ENCODE measurements at regions not wholly inside any gene's neighbourhood (a gene's known extent, or its start where the extent isn't known, plus 50 kb on each side); places are given as distances from the start of the nearest gene placed in this dataset.

- H3K4me1 Mint-ChIP-seq, result peaks cover 11 to 26% (median 16%) of the 10 kb centered on the region in 3 donors
- Histone ChIP-seq H3K36me3 (ENCODE audit: insufficient read depth, low read length) (no peaks in the 10 kb centered on the region), H3K4me1 (ENCODE audit: insufficient read depth, low read length) (no peaks in the 10 kb centered on the region), H3K4me3 (ENCODE audit: low read length) (no peak overlapping the region), H3K27me3 (ENCODE audit: insufficient read depth, low read length, poor library complexity, severe bottlenecking) (peaks cover 10% of the 10 kb centered on the region), H3K27ac (ENCODE audit: low read depth, low read length) (no peak overlapping the region), H3K9me3 (ENCODE audit: low read length) (no peaks in the 10 kb centered on the region)
- peaks cover 0 to 18% (median 4%) of the 10 kb centered on the region in 5 donors for H3K9me3 Mint-ChIP-seq
- no peak for DNase-seq
- peaks cover 47 to 73% of the 10 kb centered on the region in 2 donors for H3K27me3 Mint-ChIP-seq
- ChIA-PET CTCF (no interaction called here), POLR2A (no interaction called here)
- peaks cover 0 to 6% (median 1%) of the 10 kb centered on the region in 3 donors for H3K36me3 Mint-ChIP-seq
- H3K27ac Mint-ChIP-seq, result no peak overlapping the region
- H3K4me3 Mint-ChIP-seq, result no peak overlapping the region
Measured at GRCh38 chr4:182141061-182141460, 102.1 kb upstream of the TENM3 start.

- Histone ChIP-seq H3K27me3 (ENCODE audit: insufficient read depth, low read length, poor library complexity, severe bottlenecking) (peaks cover 10% of the 10 kb centered on the region), H3K9me3 (ENCODE audit: low read length) (no peaks in the 10 kb centered on the region), H3K4me3 (ENCODE audit: low read length) (no peak overlapping the region), H3K27ac (ENCODE audit: low read depth, low read length) (no peak overlapping the region), H3K36me3 (ENCODE audit: insufficient read depth, low read length) (no peaks in the 10 kb centered on the region), H3K4me1 (ENCODE audit: insufficient read depth, low read length) (no peaks in the 10 kb centered on the region)
- peaks cover 54 to 75% of the 10 kb centered on the region in 2 donors for H3K27me3 Mint-ChIP-seq
- no peak for DNase-seq
- H3K27ac Mint-ChIP-seq, result no peak overlapping the region
- peaks cover 11 to 26% (median 16%) of the 10 kb centered on the region in 3 donors for H3K4me1 Mint-ChIP-seq
- POLR2A ChIA-PET, result no interaction called here
- CTCF ChIA-PET, result no interaction called here
- H3K4me3 Mint-ChIP-seq, result peak overlapping the region in 1 of 7 donors; percentile 32
- H3K9me3 Mint-ChIP-seq, result peaks cover 0 to 15% (median 4%) of the 10 kb centered on the region in 5 donors
- peaks cover 0 to 6% (median 1%) of the 10 kb centered on the region in 3 donors for H3K36me3 Mint-ChIP-seq
Measured at GRCh38 chr4:182142176-182143085, 100.8 kb upstream of the TENM3 start.

DNA sequence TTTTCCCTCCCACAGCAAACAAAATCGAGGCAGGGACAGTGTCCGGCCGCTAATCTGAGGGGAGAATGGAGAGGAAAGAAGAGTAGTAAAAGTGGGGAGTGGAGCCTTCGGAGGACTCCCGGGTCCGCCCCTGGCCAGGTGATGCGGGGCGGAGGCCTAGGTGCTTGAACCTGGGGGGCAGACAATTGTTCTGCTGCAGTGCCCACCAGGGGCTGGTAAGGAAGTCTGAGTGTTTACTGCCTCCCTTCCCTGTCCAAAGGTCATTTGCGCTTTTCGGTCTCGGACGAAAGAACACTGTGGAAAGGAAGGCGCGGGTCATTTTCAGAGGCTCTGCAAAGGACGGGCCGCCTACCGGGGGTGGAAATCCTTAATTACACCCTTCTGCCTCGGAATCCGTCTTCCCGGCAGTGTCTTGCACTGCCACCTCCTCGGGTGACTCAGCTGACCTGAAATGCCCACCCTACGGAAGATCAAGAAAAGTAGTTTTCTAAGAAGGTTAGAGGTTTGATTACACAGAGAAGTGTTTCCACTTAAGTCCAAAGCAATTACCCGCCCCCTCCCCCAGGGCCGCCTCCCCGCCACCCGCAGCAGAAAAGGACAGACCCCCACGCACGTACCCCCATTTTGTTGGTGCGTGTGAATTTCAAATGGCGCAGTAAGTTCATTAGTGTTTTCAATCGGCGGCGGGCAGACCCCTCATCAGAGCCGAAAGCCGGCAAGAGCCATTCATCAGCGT is 99.9 kb upstream of the TENM3 start:
- no peak for DNase-seq
- H3K27me3 Mint-ChIP-seq, result peaks cover 54 to 72% of the 10 kb centered on the region in 2 donors
- H3K4me3 Mint-ChIP-seq, result peak overlapping the region in 5 of 7 donors; percentile 37 to 77 (median 58)
- Histone ChIP-seq H3K36me3 (ENCODE audit: insufficient read depth, low read length) (no peaks in the 10 kb centered on the region), H3K27ac (ENCODE audit: low read depth, low read length) (no peak overlapping the region), H3K4me3 (ENCODE audit: low read length) (no peak overlapping the region), H3K9me3 (ENCODE audit: low read length) (no peaks in the 10 kb centered on the region), H3K27me3 (ENCODE audit: insufficient read depth, low read length, poor library complexity, severe bottlenecking) (peaks cover 10% of the 10 kb centered on the region), H3K4me1 (ENCODE audit: insufficient read depth, low read length) (no peaks in the 10 kb centered on the region)
- peak overlapping the region in 1 of 8 donors; percentile 46 for H3K27ac Mint-ChIP-seq
- POLR2A ChIA-PET, result no interaction called here
- CTCF ChIA-PET, result no interaction called here
- peaks cover 0 to 15% (median 4%) of the 10 kb centered on the region in 5 donors for H3K9me3 Mint-ChIP-seq
- H3K36me3 Mint-ChIP-seq, result peaks cover 0 to 6% (median 1%) of the 10 kb centered on the region in 3 donors
- peaks cover 11 to 26% (median 16%) of the 10 kb centered on the region in 3 donors for H3K4me1 Mint-ChIP-seq

- peaks cover 10% of the 10 kb centered on the region for H3K27me3 ChIP-seq (ENCODE audit: insufficient read depth, low read length, poor library complexity, severe bottlenecking)
- no peaks in the 10 kb centered on the region for H3K36me3 ChIP-seq (ENCODE audit: insufficient read depth, low read length)
- H3K4me3 Mint-ChIP-seq, result peak overlapping the region in 5 of 7 donors; percentile 49 to 77 (median 58)
- ChIA-PET POLR2A (no interaction called here), CTCF (no interaction called here)
- H3K27me3 Mint-ChIP-seq, result peaks cover 50 to 70% of the 10 kb centered on the region in 2 donors
- H3K4me1 Mint-ChIP-seq, result peaks cover 11 to 25% (median 16%) of the 10 kb centered on the region in 3 donors
- H3K9me3 ChIP-seq (ENCODE audit: low read length), result no peaks in the 10 kb centered on the region
- no peak overlapping the region for H3K4me3 ChIP-seq (ENCODE audit: low read length)
- H3K4me1 ChIP-seq (ENCODE audit: insufficient read depth, low read length), result no peaks in the 10 kb centered on the region
- no peak overlapping the region for H3K27ac ChIP-seq (ENCODE audit: low read depth, low read length)
- H3K9me3 Mint-ChIP-seq, result peaks cover 0 to 15% (median 4%) of the 10 kb centered on the region in 5 donors
- H3K36me3 Mint-ChIP-seq, result peaks cover 0 to 6% (median 1%) of the 10 kb centered on the region in 3 donors
- no peak overlapping the region for H3K27ac Mint-ChIP-seq
- DNase-seq, result no peak
Measured at GRCh38 chr4:182143822-182144625, 99.2 kb upstream of the TENM3 start.

- H3K27ac ChIP-seq (ENCODE audit: low read depth, low read length), result no peak overlapping the region
- H3K27me3 ChIP-seq (ENCODE audit: insufficient read depth, low read length, poor library complexity, severe bottlenecking), result peaks cover 10% of the 10 kb centered on the region
- POLR2A ChIA-PET, result no interaction called here
- CTCF ChIA-PET, result no interaction called here
- H3K36me3 ChIP-seq (ENCODE audit: insufficient read depth, low read length), result no peaks in the 10 kb centered on the region
- peaks cover 11 to 17% (median 16%) of the 10 kb centered on the region in 3 donors for H3K4me1 Mint-ChIP-seq
- H3K4me3 ChIP-seq (ENCODE audit: low read length), result no peak overlapping the region
- H3K4me1 ChIP-seq (ENCODE audit: insufficient read depth, low read length), result no peaks in the 10 kb centered on the region
- no peaks in the 10 kb centered on the region for H3K9me3 ChIP-seq (ENCODE audit: low read length)
- H3K36me3 Mint-ChIP-seq, result peaks cover 0 to 6% (median 1%) of the 10 kb centered on the region in 3 donors
- peak overlapping the region in 6 of 7 donors; percentile 37 to 86 (median 54) for H3K4me3 Mint-ChIP-seq
- no peak overlapping the region for H3K27ac Mint-ChIP-seq
- H3K27me3 Mint-ChIP-seq, result peaks cover 47 to 63% of the 10 kb centered on the region in 2 donors
- H3K9me3 Mint-ChIP-seq, result peaks cover 0 to 15% (median 4%) of the 10 kb centered on the region in 5 donors
- no peak for DNase-seq
Measured at GRCh38 chr4:182144626-182145333, 98.4 kb upstream of the TENM3 start.

- Histone ChIP-seq H3K27ac (ENCODE audit: low read depth, low read length) (no peak overlapping the region), H3K36me3 (ENCODE audit: insufficient read depth, low read length) (no peaks in the 10 kb centered on the region), H3K9me3 (ENCODE audit: low read length) (no peaks in the 10 kb centered on the region), H3K4me1 (ENCODE audit: insufficient read depth, low read length) (no peaks in the 10 kb centered on the region), H3K27me3 (ENCODE audit: insufficient read depth, low read length, poor library complexity, severe bottlenecking) (peaks cover 10% of the 10 kb centered on the region), H3K4me3 (ENCODE audit: low read length) (no peak overlapping the region)
- Mint-ChIP-seq H3K36me3 (peaks cover 0 to 6% (median 1%) of the 10 kb centered on the region in 3 donors), H3K4me1 (peaks cover 11 to 17% (median 16%) of the 10 kb centered on the region in 3 donors), H3K4me3 (peak overlapping the region in 6 of 7 donors; percentile 37 to 86 (median 54)), H3K27me3 (peaks cover 43 to 60% of the 10 kb centered on the region in 2 donors), H3K27ac (peak overlapping the region in 1 of 8 donors; percentile 3), H3K9me3 (peaks cover 0 to 15% (median 4%) of the 10 kb centered on the region in 5 donors)
- POLR2A ChIA-PET, result interaction anchor here (0.7 kb wide), 1 partner anchor 23 kb away, joined by 4 read pairs; no protein-coding TSS in a partner anchor
- no peak for DNase-seq
- CTCF ChIA-PET, result no interaction called here
Measured at GRCh38 chr4:182145334-182145905, 97.8 kb upstream of the TENM3 start.

- H3K27ac Mint-ChIP-seq, result no peak overlapping the region
- POLR2A ChIA-PET, result no interaction called here
- Histone ChIP-seq H3K36me3 (ENCODE audit: insufficient read depth, low read length) (no peaks in the 10 kb centered on the region), H3K4me3 (ENCODE audit: low read length) (no peak overlapping the region), H3K27ac (ENCODE audit: low read depth, low read length) (no peak overlapping the region), H3K27me3 (ENCODE audit: insufficient read depth, low read length, poor library complexity, severe bottlenecking) (peaks cover 6% of the 10 kb centered on the region), H3K9me3 (ENCODE audit: low read length) (no peaks in the 10 kb centered on the region), H3K4me1 (ENCODE audit: insufficient read depth, low read length) (no peaks in the 10 kb centered on the region)
- CTCF ChIA-PET, result no interaction called here
- peaks cover 0 to 11% (median 5%) of the 10 kb centered on the region in 5 donors for H3K9me3 Mint-ChIP-seq
- peaks cover 11 to 17% (median 13%) of the 10 kb centered on the region in 3 donors for H3K4me1 Mint-ChIP-seq
- H3K27me3 Mint-ChIP-seq, result peaks cover 30 to 42% of the 10 kb centered on the region in 2 donors
- H3K4me3 Mint-ChIP-seq, result no peak overlapping the region
- no peak for DNase-seq
- peaks cover 0 to 6% (median 1%) of the 10 kb centered on the region in 3 donors for H3K36me3 Mint-ChIP-seq
Measured at GRCh38 chr4:182147391-182147790, 95.8 kb upstream of the TENM3 start.
